Fibroblast of pulmonary artery (primary cell): ENCODE measurements at regions not wholly inside any gene's neighbourhood (a gene's known extent, or its start where the extent isn't known, plus 50 kb on each side); places are given as distances from the start of the nearest gene placed in this dataset.

ENCODE experiments used
- DNase-seq: peaks from one replicate; pipeline ENCODE4 v3.0.0-alpha.2; 2010; ENCODE audit warnings: low read depth
- H3K4me3 ChIP-seq: replicated peaks from 2 replicates; pipeline ENCODE4 v1.5.1; 2011; ENCODE audit warnings: low read depth, mild to moderate bottlenecking, control low read depth, low read length, moderate library complexity
- CTCF ChIP-seq: IDR thresholded peaks from 2 replicates; pipeline ENCODE4 v1.5.1; 2011; ENCODE audit warnings: mild to moderate bottlenecking, control low read depth, low read length, inconsistent platforms; ENCODE audit errors: missing control alignments

GRCh38 chr18:25422230-25422629, 70.3 kb upstream of the ZNF521 start:
- no peak for DNase-seq
- no peak for TF ChIP-seq CTCF
- no peak overlapping the region for H3K4me3 ChIP-seq

- no peak for DNase-seq
- no peak for TF ChIP-seq CTCF
These were observed 68.3 kb upstream of the ZNF521 start for GRCh38 chr18:25420077-25420825.

GRCh38 chr18:25416374-25416773, 64.4 kb upstream of the ZNF521 start:
- DNase-seq, result no peak
- no peak for TF ChIP-seq CTCF
- H3K4me3 ChIP-seq, result no peak overlapping the region

More at GRCh38 chr18:25420077-25420825, 68.3 kb upstream of the ZNF521 start:
- H3K4me3 ChIP-seq, result no peak overlapping the region

- H3K4me3 ChIP-seq, result no peak overlapping the region
- DNase-seq, result no peak
- no peak for TF ChIP-seq CTCF
These were observed 58.0 kb upstream of the ZNF521 start for GRCh38 chr18:25409971-25410370.

GRCh38 chr18:25408293-25408692, 56.3 kb upstream of the ZNF521 start:
- no peak overlapping the region for H3K4me3 ChIP-seq
- TF ChIP-seq CTCF, result no peak
- DNase-seq, result no peak
